Lung (tissue), 11 donors: ENCODE measurements at regions not wholly inside any gene's neighbourhood (a gene's known extent, or its start where the extent isn't known, plus 50 kb on each side); places are given as distances from the start of the nearest gene placed in this dataset.
A peak's percentile ranks its signal among the peaks of the same experiment; 100 is the strongest.
"Not testable (repeated sequence)": the region's sequence is repeated elsewhere in the genome, so short reads cannot be mapped to it uniquely, and the experiment has no call there.

Experiments used
- ATAC-seq: fragments of 200-7000 bp; cut with Tn5 transposase; one replicate; pipeline ENCODE4 v1.9.1; 2020; ENCODE audit warnings: moderate number of reproducible peaks; ENCODE audit not compliant: insufficient read depth, low FRiP score
- DNase-seq, 3 donors: peaks; one replicate each; pipeline ENCODE4 v3.0.0-alpha.2; 2013 to 2017
- H3K27ac ChIP-seq, 2 donors: one replicate each; pipeline ENCODE4 v1.5.1; 2013; ENCODE audit warnings: mild to moderate bottlenecking in 2 of 2, moderate library complexity in 2 of 2, control low read depth in 1 of 2, inconsistent platforms in 1 of 2, low read depth in 1 of 2, low read length in 1 of 2
- H3K27me3 ChIP-seq, 3 donors: one replicate each; pipeline ENCODE4 v1.5.1; 2013; ENCODE audit warnings: low read length in 2 of 3; ENCODE audit not compliant: control insufficient read depth in 3 of 3, insufficient read depth in 3 of 3
- H3K36me3 ChIP-seq, 4 donors: one replicate each; pipeline ENCODE4 v1.5.1; 2013; ENCODE audit warnings: low read length in 4 of 4, mild to moderate bottlenecking in 1 of 4, moderate library complexity in 1 of 4; ENCODE audit not compliant: control insufficient read depth in 4 of 4, insufficient read depth in 4 of 4
- H3K4me1 ChIP-seq, 5 donors: one replicate each; pipeline ENCODE4 v1.5.1; 2013; ENCODE audit warnings: low read length in 5 of 5, mild to moderate bottlenecking in 2 of 5, moderate library complexity in 1 of 5; ENCODE audit not compliant: control insufficient read depth in 5 of 5, insufficient read depth in 5 of 5
- H3K4me3 ChIP-seq: one replicate; pipeline ENCODE4 v1.5.1; 2013; ENCODE audit warnings: mild to moderate bottlenecking, control low read depth, moderate library complexity
- H3K9ac ChIP-seq, 2 donors: one replicate each; pipeline ENCODE4 v1.5.1; 2013; ENCODE audit warnings: low read length in 2 of 2, control low read depth in 1 of 2; ENCODE audit not compliant: insufficient read depth in 1 of 2
- H3K9me3 ChIP-seq, 4 donors: one replicate each; pipeline ENCODE4 v1.5.1; 2013; ENCODE audit warnings: low read length in 3 of 4, mild to moderate bottlenecking in 1 of 4, moderate library complexity in 1 of 4; ENCODE audit not compliant: control insufficient read depth in 4 of 4, insufficient read depth in 3 of 4
- WGBS, 2 donors: extraction: QIAGEN DNeasy Blood & Tissue Kit; methylation state at CpG; one replicate each; pipeline ENCODE4 v1.1.7; 2013; 5-methylcytosine and 5-hydroxymethylcytosine counted together
- TF ChIP-seq, protein P1 (sequence below): IDR thresholded peaks from 2 replicates; pipeline ENCODE4 v1.5.1; 2012; ENCODE audit warnings: mild to moderate bottlenecking; ENCODE audit errors: control extremely low read depth, extremely low read depth
- donor health status: control.
- donor health status: control.
- donor health status: Bipolar disorder and iron deficiency.
- donor health status: healthy.
- donor health status: DM: yes; HTN: yes; CAD: no.

GRCh38 chr1:176379626-176380339 is 83.2 kb upstream of the PAPPA2 start:
- H3K4me1 ChIP-seq = no peaks in the 10 kb centered on the region
- H3K27me3 ChIP-seq = no peaks in the 10 kb centered on the region
- H3K4me3 ChIP-seq = no peak overlapping the region
- TF ChIP-seq, protein P1, sequence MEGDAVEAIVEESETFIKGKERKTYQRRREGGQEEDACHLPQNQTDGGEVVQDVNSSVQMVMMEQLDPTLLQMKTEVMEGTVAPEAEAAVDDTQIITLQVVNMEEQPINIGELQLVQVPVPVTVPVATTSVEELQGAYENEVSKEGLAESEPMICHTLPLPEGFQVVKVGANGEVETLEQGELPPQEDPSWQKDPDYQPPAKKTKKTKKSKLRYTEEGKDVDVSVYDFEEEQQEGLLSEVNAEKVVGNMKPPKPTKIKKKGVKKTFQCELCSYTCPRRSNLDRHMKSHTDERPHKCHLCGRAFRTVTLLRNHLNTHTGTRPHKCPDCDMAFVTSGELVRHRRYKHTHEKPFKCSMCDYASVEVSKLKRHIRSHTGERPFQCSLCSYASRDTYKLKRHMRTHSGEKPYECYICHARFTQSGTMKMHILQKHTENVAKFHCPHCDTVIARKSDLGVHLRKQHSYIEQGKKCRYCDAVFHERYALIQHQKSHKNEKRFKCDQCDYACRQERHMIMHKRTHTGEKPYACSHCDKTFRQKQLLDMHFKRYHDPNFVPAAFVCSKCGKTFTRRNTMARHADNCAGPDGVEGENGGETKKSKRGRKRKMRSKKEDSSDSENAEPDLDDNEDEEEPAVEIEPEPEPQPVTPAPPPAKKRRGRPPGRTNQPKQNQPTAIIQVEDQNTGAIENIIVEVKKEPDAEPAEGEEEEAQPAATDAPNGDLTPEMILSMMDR = no peak
- H3K36me3 ChIP-seq = no peaks in the 10 kb centered on the region
- H3K27ac ChIP-seq = no peak overlapping the region
- H3K9me3 ChIP-seq = no peaks in the 10 kb centered on the region
- WGBS, 2 donors = 77 to 78% methylated on average over 5 of the region's 5 CpGs
- DNase-seq = no peak
- no peak overlapping the region for H3K9ac ChIP-seq
- no peak for ATAC-seq

- TF ChIP-seq, protein P1 = peak; percentile 54
- Histone ChIP-seq H3K9ac (no peak overlapping the region), H3K4me3 (no peak overlapping the region), H3K27ac (no peak overlapping the region), H3K27me3 (no peaks in the 10 kb centered on the region), H3K4me1 (no peaks in the 10 kb centered on the region), H3K9me3 (no peaks in the 10 kb centered on the region), H3K36me3 (no peaks in the 10 kb centered on the region)
- ATAC-seq (peak; percentile 62), DNase-seq (peak; percentile 79 to 87 (median 80))
- 21 to 27% methylated on average over 7 of the region's 7 CpGs for WGBS, 2 donors
Measured at GRCh38 chr1:176374967-176375569, 87.9 kb upstream of the PAPPA2 start.

DNA sequence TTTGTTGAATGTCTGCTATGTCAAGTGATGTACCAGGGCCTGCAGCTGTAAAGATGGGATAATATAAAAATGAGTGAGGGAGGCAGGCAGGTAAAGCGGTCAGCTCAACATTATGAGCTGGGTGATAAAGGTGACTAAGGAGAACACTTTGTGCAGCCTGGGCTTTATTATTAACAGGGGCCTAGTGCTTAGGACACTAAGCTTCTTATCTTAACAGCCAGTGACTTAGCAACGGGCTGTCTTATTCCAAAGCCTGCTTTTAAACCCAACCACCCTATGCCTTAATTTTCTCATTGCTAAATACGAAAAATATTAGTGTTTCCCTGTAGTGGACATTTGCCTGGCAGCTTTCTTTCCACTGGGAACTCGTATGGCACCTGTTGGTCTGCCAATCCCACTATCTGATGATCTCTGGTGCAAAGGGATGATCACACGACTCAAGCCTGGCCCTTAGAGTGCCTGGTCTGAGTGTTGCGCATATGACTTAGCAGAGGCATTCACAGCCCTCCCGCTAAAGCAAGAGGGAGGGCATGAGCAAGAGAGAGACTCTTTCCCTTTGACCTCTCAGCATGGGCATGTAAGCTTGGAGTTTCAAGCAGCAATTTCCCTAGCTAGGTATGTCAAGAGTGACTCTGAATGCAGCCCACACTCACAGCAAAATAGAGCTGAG is 98.6 kb upstream of the PAPPA2 start:
- H3K9me3 ChIP-seq = no peaks in the 10 kb centered on the region
- TF ChIP-seq, protein P1 = no peak
- 61 to 65% methylated on average over 7 of the region's 7 CpGs for whole genome bisulfite sequencing, 2 donors
- no peaks in the 10 kb centered on the region for H3K36me3 ChIP-seq
- H3K4me1 ChIP-seq = no peaks in the 10 kb centered on the region
- DNase-seq (no peak), ATAC-seq (no peak)
- H3K9ac ChIP-seq = no peak overlapping the region
- H3K27ac ChIP-seq = no peak overlapping the region
- no peak overlapping the region for H3K4me3 ChIP-seq
- peaks cover 0 to 3% (median 0%) of the 10 kb centered on the region in 3 donors for H3K27me3 ChIP-seq

- H3K4me3 ChIP-seq, H3K27ac ChIP-seq, H3K27me3 ChIP-seq, H3K4me1 ChIP-seq, DNase-seq, H3K36me3 ChIP-seq, ATAC-seq, H3K9ac ChIP-seq: not testable (repeated sequence)
- 95% methylated on average over 29 to 42 of the region's 42 CpGs for WGBS, 2 donors
- H3K9me3 ChIP-seq = peaks cover 0 to 12% (median 6%) of the 10 kb centered on the region in 4 donors
Measured at GRCh38 chr1:176349135-176349715, 113.8 kb upstream of the PAPPA2 start.
